GM23338 (cell line): ENCODE measurements at regions not wholly inside any gene's neighbourhood (a gene's known extent, or its start where the extent isn't known, plus 50 kb on each side); places are given as distances from the start of the nearest gene placed in this dataset.

Source experiments
- ATAC-seq: fragments of 200-7000 bp; cut with Tn5 transposase; 3 replicates; pipeline ENCODE4 v1.9.1; 2020
- DNase-seq: peaks from one replicate; pipeline ENCODE4 v3.0.0-alpha.2; 2015; ENCODE audit warnings: low spot score
- H2AFZ ChIP-seq: fragments of 200-600 bp; sonication (generic); 2 replicates; pipeline ENCODE4 v1.8.0; 2016; ENCODE audit warnings: antibody characterized with exemption, mild to moderate bottlenecking, moderate library complexity
- H3F3A ChIP-seq: fragments of 200-600 bp; sonication (generic); replicated peaks from 2 replicates; pipeline ENCODE4 v1.8.0; 2017; ENCODE audit warnings: antibody characterized with exemption, mixed run types, low read depth
- H3K27ac ChIP-seq: fragments of 200-600 bp; sonication (generic); 2 replicates; pipeline ENCODE4 v1.6.1; 2016; ENCODE audit warnings: low read depth
- H3K27me3 ChIP-seq: fragments of 200-600 bp; sonication (generic); 2 replicates; pipeline ENCODE4 v1.8.0; 2016; ENCODE audit warnings: mild to moderate bottlenecking, mixed run types, moderate library complexity; ENCODE audit not compliant: insufficient read depth
- H3K36me3 ChIP-seq: fragments of 200-600 bp; sonication (generic); 2 replicates; pipeline ENCODE4 v1.8.0; 2016; ENCODE audit warnings: mild to moderate bottlenecking; ENCODE audit not compliant: insufficient read depth
- H3K4me1 ChIP-seq: fragments of 200-600 bp; sonication (generic); 2 replicates; pipeline ENCODE4 v1.8.0; 2016; ENCODE audit warnings: mild to moderate bottlenecking, moderate library complexity; ENCODE audit not compliant: insufficient read depth
- H3K4me2 ChIP-seq: fragments of 200-600 bp; sonication (generic); 2 replicates; pipeline ENCODE4 v1.7.1; 2017; ENCODE audit warnings: mixed run types
- H3K4me3 ChIP-seq: fragments of 200-600 bp; sonication (generic); 2 replicates; pipeline ENCODE4 v1.6.1; 2016; ENCODE audit warnings: mixed run types
- H3K79me2 ChIP-seq: fragments of 200-600 bp; sonication (generic); replicated peaks from 2 replicates; pipeline ENCODE4 v1.8.0; 2017; ENCODE audit warnings: mild to moderate bottlenecking; ENCODE audit not compliant: insufficient read depth
- H3K9me2 ChIP-seq: fragments of 200-600 bp; sonication (generic); 2 replicates; pipeline ENCODE4 v1.8.0; 2017; ENCODE audit not compliant: insufficient read depth
- H4K20me1 ChIP-seq: fragments of 200-600 bp; sonication (generic); replicated peaks from 2 replicates; pipeline ENCODE4 v1.8.0; 2017; ENCODE audit warnings: mild to moderate bottlenecking; ENCODE audit not compliant: insufficient read depth
- H3K27ac Mint-ChIP-seq: 2 replicates; pipeline ENCODE4 v1.8.0; 2020; ENCODE audit warnings: inconsistent platforms, mild to moderate bottlenecking, moderate library complexity, mixed read lengths
- H3K27me3 Mint-ChIP-seq: 3 replicates; pipeline ENCODE4 v1.8.0; 2022; ENCODE audit warnings: low read depth, mild to moderate bottlenecking, moderate library complexity, mixed read lengths, inconsistent platforms; ENCODE audit not compliant: insufficient read depth, poor library complexity
- H3K36me3 Mint-ChIP-seq: 3 replicates; pipeline ENCODE4 v1.8.0; 2021; ENCODE audit warnings: low read depth, mild to moderate bottlenecking, inconsistent platforms, moderate library complexity, mixed read lengths
- H3K4me1 Mint-ChIP-seq: 3 replicates; pipeline ENCODE4 v1.8.0; 2020; ENCODE audit warnings: mild to moderate bottlenecking, inconsistent platforms, mixed read lengths
- H3K4me3 Mint-ChIP-seq: 3 replicates; pipeline ENCODE4 v1.8.0; 2021; ENCODE audit warnings: moderate library complexity, mild to moderate bottlenecking, inconsistent platforms, mixed read lengths
- H3K9me3 Mint-ChIP-seq: 3 replicates; pipeline ENCODE4 v1.8.0; 2020; ENCODE audit warnings: moderate library complexity, mild to moderate bottlenecking, inconsistent platforms, mixed read lengths
- CREB1 ChIP-seq: fragments of 250-450 bp; sonication (Bioruptor Pico); IDR thresholded peaks from 2 replicates; pipeline ENCODE4 v1.5.0; 2020; ENCODE audit warnings: low read depth, mild to moderate bottlenecking, moderate library complexity
- EZH2 ChIP-seq: fragments of 200-600 bp; sonication (generic); IDR thresholded peaks from one replicate; pipeline ENCODE4 v1.8.0; 2017; ENCODE audit warnings: antibody characterized with exemption, mild to moderate bottlenecking, low read depth; ENCODE audit not compliant: unreplicated experiment
- EZH2phosphoT487 ChIP-seq: fragments of 200-600 bp; sonication (generic); IDR thresholded peaks from one replicate; pipeline ENCODE4 v1.8.1; 2018; ENCODE audit warnings: antibody characterized with exemption; ENCODE audit not compliant: unreplicated experiment
- JUNB ChIP-seq: IDR thresholded peaks from one replicate; pipeline ENCODE4 v1.6.1; 2016; ENCODE audit warnings: antibody characterized with exemption; ENCODE audit not compliant: unreplicated experiment
- POLR2AphosphoS5 ChIP-seq: IDR thresholded peaks from 2 replicates; pipeline ENCODE4 v1.6.1; 2016; ENCODE audit warnings: antibody characterized with exemption, low read depth
- STAT1 ChIP-seq: IDR thresholded peaks from one replicate; pipeline ENCODE4 v1.6.1; 2016; ENCODE audit warnings: antibody characterized with exemption; ENCODE audit not compliant: unreplicated experiment
- ZNF114 ChIP-seq: fragments of 250-450 bp; sonication (Bioruptor Pico); IDR thresholded peaks from 2 replicates; pipeline ENCODE4 v1.5.0; 2020; ENCODE audit warnings: mild to moderate bottlenecking, moderate library complexity
- ZNF331 ChIP-seq: fragments of 250-450 bp; sonication (Bioruptor Pico); IDR thresholded peaks from 2 replicates; pipeline ENCODE4 v1.5.0; 2020; ENCODE audit warnings: low read depth, mild to moderate bottlenecking, moderate library complexity
- TF ChIP-seq, protein P1 (sequence below), 2 experiments: fragments of 200-600 bp in 1 of 2; sonication (generic) in 1 of 2; conservative IDR thresholded peaks; 2 replicates each; pipeline versions ENCODE4 v1.5.1 to v1.6.1; 2016 to 2017; ENCODE audit warnings: antibody characterized with exemption in 2 of 2, low read depth in 2 of 2, mild to moderate bottlenecking in 2 of 2, moderate library complexity in 1 of 2
- TF ChIP-seq, protein P2 (sequence below): fragments of 250-450 bp; sonication (Bioruptor Pico); IDR thresholded peaks from 2 replicates; pipeline ENCODE4 v1.5.0; 2020; ENCODE audit warnings: mild to moderate bottlenecking, moderate library complexity

DNA sequence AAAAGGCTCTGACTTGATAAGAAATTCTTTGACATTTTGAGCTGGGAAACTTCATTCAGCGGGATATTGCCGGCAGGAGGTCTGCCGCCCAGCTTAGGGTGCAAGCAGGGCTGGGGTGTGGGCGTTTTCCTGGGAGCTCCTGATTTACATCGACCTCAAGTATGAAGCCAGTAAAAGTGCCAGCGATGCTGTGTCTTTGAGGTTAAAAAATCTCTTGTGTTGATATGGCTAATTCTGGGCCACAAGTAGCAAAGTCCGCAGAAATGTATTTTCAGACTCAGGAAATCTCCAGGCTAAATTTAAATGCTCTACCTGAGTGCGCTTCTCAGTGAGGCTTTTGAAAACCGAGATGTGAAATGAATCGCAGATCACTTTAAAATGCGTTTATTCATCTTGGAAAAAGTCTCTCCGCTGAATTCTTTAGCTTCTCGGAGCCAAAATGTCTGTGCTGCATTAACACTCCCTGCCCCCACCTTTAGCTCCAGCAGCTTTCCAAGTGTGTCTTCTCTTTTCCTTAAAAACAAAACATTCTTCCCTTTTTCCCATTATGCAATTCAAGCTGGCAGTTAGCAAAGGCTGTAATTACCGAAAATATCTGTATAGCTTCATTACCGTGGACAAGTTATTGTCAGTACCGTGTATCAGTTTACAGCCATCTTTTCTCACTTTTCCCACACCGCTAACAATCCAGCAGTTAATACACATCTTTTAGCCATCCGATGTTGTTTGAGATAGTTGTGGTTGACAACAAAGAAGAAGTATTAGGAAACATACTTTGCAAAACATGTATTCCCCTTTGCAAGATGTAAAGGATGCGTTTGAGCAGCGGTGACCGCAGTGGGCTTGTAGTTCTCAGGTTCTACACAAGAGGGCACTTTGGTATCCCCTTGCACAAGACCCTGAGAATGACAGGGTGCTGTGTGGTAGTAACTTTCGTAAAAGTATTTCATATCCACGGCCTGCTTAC, 136.0 kb upstream of the STX18 start:
- peaks cover 25% of the 10 kb centered on the region for H3K4me1 Mint-ChIP-seq
- H3K27me3 ChIP-seq = 0 out of 2 replicates have a peak, but pooled peaks cover 5% of the 10 kb centered on the region
- no peak overlapping the region for H3K27ac Mint-ChIP-seq
- H3K4me3 Mint-ChIP-seq = peak overlapping the region; percentile 36
- no peak overlapping the region for H3K27ac ChIP-seq
- no peaks in the 10 kb centered on the region; the same call in 1 of the 2 replicates for H4K20me1 ChIP-seq
- H2AFZ ChIP-seq = no peak overlapping the region
- no peaks in the 10 kb centered on the region for H3F3A ChIP-seq
- TF ChIP-seq EZH2phosphoT487 = no peak
- TF ChIP-seq, protein P1, sequence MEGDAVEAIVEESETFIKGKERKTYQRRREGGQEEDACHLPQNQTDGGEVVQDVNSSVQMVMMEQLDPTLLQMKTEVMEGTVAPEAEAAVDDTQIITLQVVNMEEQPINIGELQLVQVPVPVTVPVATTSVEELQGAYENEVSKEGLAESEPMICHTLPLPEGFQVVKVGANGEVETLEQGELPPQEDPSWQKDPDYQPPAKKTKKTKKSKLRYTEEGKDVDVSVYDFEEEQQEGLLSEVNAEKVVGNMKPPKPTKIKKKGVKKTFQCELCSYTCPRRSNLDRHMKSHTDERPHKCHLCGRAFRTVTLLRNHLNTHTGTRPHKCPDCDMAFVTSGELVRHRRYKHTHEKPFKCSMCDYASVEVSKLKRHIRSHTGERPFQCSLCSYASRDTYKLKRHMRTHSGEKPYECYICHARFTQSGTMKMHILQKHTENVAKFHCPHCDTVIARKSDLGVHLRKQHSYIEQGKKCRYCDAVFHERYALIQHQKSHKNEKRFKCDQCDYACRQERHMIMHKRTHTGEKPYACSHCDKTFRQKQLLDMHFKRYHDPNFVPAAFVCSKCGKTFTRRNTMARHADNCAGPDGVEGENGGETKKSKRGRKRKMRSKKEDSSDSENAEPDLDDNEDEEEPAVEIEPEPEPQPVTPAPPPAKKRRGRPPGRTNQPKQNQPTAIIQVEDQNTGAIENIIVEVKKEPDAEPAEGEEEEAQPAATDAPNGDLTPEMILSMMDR (conservative IDR thresholded peaks at IDR 0.05; ENCODE audit: low read depth in 2 of 2) = peak; percentile 84 to 90
- H3K27me3 Mint-ChIP-seq = peaks cover 4% of the 10 kb centered on the region
- no peaks in the 10 kb centered on the region; the same call in 2 of the 3 replicates for H3K36me3 Mint-ChIP-seq
- no peaks in the 10 kb centered on the region for H3K79me2 ChIP-seq
- no peaks in the 10 kb centered on the region for H3K36me3 ChIP-seq
- peaks cover 14% of the 10 kb centered on the region for H3K4me1 ChIP-seq
- no peaks in the 10 kb centered on the region; the same call in 2 of the 3 replicates for H3K9me3 Mint-ChIP-seq
- H3K4me3 ChIP-seq = peak overlapping the region; percentile 28; the same call in 1 of the 2 replicates
- H3K9me2 ChIP-seq = no peaks in the 10 kb centered on the region
- peak overlapping the region; percentile 5; the same call in 1 of the 2 replicates for H3K4me2 ChIP-seq
- peak; percentile 91 for ATAC-seq
- peak; percentile 72 for DNase-seq

DNA sequence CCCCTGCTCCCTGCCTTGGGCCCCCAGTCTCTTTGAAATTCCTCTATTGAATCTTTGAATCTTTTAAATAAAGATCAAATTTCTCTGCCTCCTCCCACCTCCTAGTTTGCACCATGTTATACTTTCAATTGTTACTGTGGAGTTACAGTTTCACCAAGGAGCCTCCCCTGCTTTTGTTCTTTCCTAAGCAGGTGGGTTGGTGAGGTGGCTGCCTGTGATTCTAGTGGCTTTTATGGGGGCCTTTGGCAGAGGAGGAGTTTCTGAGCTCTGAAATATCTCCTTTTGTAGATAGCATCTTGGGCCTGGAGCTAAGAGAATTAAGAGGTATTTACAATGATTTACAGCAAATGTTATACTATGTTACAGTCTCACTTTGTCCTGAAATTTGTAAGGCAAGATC, 133.8 kb upstream of the STX18 start:
- Histone ChIP-seq H3K4me3 (no peak overlapping the region), H3F3A (no peaks in the 10 kb centered on the region), H3K4me1 (peaks cover 20% of the 10 kb centered on the region), H3K9me2 (no peaks in the 10 kb centered on the region), H4K20me1 (no peaks in the 10 kb centered on the region; the same call in 1 of the 2 replicates), H3K36me3 (no peaks in the 10 kb centered on the region), H2AFZ (no peak overlapping the region), H3K4me2 (no peak overlapping the region), H3K27ac (no peak overlapping the region), H3K79me2 (no peaks in the 10 kb centered on the region), H3K27me3 (0 out of 2 replicates have a peak, but pooled peaks cover 5% of the 10 kb centered on the region)
- Mint-ChIP-seq H3K9me3 (no peaks in the 10 kb centered on the region; the same call in 2 of the 3 replicates), H3K4me1 (peaks cover 32% of the 10 kb centered on the region), H3K27me3 (peaks cover 4% of the 10 kb centered on the region), H3K27ac (no peak overlapping the region), H3K4me3 (no peak overlapping the region), H3K36me3 (no peaks in the 10 kb centered on the region; the same call in 2 of the 3 replicates)
- no peak for ATAC-seq
- DNase-seq = no peak
- TF ChIP-seq CREB1 (CRISPR knock-in tag) = no peak
- TF ChIP-seq EZH2 = no peak
- no peak for TF ChIP-seq POLR2AphosphoS5
- no peak for TF ChIP-seq ZNF114 (CRISPR knock-in tag)
- no peak for TF ChIP-seq JUNB
- TF ChIP-seq EZH2phosphoT487 = no peak
- no peak for TF ChIP-seq ZNF331 (CRISPR knock-in tag)
- TF ChIP-seq STAT1 = no peak
- TF ChIP-seq, protein P2, sequence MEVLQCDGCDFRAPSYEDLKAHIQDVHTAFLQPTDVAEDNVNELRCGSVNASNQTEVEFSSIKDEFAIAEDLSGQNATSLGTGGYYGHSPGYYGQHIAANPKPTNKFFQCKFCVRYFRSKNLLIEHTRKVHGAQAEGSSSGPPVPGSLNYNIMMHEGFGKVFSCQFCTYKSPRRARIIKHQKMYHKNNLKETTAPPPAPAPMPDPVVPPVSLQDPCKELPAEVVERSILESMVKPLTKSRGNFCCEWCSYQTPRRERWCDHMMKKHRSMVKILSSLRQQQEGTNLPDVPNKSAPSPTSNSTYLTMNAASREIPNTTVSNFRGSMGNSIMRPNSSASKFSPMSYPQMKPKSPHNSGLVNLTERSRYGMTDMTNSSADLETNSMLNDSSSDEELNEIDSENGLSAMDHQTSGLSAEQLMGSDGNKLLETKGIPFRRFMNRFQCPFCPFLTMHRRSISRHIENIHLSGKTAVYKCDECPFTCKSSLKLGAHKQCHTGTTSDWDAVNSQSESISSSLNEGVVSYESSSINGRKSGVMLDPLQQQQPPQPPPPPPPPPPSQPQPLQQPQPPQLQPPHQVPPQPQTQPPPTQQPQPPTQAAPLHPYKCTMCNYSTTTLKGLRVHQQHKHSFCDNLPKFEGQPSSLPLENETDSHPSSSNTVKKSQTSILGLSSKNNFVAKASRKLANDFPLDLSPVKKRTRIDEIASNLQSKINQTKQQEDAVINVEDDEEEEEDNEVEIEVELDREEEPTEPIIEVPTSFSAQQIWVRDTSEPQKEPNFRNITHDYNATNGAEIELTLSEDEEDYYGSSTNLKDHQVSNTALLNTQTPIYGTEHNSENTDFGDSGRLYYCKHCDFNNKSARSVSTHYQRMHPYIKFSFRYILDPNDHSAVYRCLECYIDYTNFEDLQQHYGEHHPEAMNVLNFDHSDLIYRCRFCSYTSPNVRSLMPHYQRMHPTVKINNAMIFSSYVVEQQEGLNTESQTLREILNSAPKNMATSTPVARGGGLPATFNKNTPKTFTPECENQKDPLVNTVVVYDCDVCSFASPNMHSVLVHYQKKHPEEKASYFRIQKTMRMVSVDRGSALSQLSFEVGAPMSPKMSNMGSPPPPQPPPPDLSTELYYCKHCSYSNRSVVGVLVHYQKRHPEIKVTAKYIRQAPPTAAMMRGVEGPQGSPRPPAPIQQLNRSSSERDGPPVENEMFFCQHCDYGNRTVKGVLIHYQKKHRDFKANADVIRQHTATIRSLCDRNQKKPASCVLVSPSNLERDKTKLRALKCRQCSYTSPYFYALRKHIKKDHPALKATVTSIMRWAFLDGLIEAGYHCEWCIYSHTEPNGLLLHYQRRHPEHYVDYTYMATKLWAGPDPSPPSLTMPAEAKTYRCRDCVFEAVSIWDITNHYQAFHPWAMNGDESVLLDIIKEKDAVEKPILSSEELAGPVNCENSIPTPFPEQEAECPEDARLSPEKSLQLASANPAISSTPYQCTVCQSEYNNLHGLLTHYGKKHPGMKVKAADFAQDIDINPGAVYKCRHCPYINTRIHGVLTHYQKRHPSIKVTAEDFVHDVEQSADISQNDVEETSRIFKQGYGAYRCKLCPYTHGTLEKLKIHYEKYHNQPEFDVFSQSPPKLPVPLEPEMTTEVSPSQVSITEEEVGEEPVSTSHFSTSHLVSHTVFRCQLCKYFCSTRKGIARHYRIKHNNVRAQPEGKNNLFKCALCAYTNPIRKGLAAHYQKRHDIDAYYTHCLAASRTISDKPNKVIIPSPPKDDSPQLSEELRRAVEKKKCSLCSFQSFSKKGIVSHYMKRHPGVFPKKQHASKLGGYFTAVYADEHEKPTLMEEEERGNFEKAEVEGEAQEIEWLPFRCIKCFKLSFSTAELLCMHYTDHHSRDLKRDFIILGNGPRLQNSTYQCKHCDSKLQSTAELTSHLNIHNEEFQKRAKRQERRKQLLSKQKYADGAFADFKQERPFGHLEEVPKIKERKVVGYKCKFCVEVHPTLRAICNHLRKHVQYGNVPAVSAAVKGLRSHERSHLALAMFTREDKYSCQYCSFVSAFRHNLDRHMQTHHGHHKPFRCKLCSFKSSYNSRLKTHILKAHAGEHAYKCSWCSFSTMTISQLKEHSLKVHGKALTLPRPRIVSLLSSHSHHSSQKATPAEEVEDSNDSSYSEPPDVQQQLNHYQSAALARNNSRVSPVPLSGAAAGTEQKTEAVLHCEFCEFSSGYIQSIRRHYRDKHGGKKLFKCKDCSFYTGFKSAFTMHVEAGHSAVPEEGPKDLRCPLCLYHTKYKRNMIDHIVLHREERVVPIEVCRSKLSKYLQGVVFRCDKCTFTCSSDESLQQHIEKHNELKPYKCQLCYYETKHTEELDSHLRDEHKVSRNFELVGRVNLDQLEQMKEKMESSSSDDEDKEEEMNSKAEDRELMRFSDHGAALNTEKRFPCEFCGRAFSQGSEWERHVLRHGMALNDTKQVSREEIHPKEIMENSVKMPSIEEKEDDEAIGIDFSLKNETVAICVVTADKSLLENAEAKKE (CRISPR knock-in tag) = no peak
